ENCODE measurements at regions not wholly inside any gene's neighbourhood (a gene's known extent, or its start where the extent isn't known, plus 50 kb on each side); places are given as distances from the start of the nearest gene placed in this dataset.

GRCh38 chr10:3681642-3682554 is 103.1 kb downstream of the KLF6 start:
- H3K4me3 Mint-ChIP-seq, result no peak overlapping the region
- H3K9me3 Mint-ChIP-seq, result no peaks in the 10 kb centered on the region

GRCh38 chr10:3679950-3680629 is 104.9 kb downstream of the KLF6 start:
- Mint-ChIP-seq H3K36me3 (ENCODE audit: low read depth) (no peaks in the 10 kb centered on the region), H3K4me1 (ENCODE audit: low read depth) (peaks cover 14% of the 10 kb centered on the region), H3K4me3 (no peak overlapping the region), H3K9me3 (no peaks in the 10 kb centered on the region), H3K27ac (no peak overlapping the region), H3K27me3 (no peaks in the 10 kb centered on the region)

More at GRCh38 chr10:3681642-3682554, 103.1 kb downstream of the KLF6 start:
- H3K27ac Mint-ChIP-seq, result no peak overlapping the region
- peaks cover 17% of the 10 kb centered on the region for H3K4me1 Mint-ChIP-seq (ENCODE audit: low read depth)
- no peaks in the 10 kb centered on the region for H3K27me3 Mint-ChIP-seq
- no peaks in the 10 kb centered on the region for H3K36me3 Mint-ChIP-seq (ENCODE audit: low read depth)

GRCh38 chr10:3678629-3679227 is 106.3 kb downstream of the KLF6 start:
- H3K4me3 Mint-ChIP-seq, result no peak overlapping the region
- no peaks in the 10 kb centered on the region for H3K27me3 Mint-ChIP-seq
- H3K36me3 Mint-ChIP-seq (ENCODE audit: low read depth), result no peaks in the 10 kb centered on the region
- no peaks in the 10 kb centered on the region for H3K9me3 Mint-ChIP-seq
- H3K4me1 Mint-ChIP-seq (ENCODE audit: low read depth), result peaks cover 2% of the 10 kb centered on the region
- H3K27ac Mint-ChIP-seq, result no peak overlapping the region

GRCh38 chr10:3676564-3676963 is 108.4 kb downstream of the KLF6 start:
- Mint-ChIP-seq H3K4me3 (no peak overlapping the region), H3K27me3 (no peaks in the 10 kb centered on the region), H3K27ac (no peak overlapping the region), H3K9me3 (no peaks in the 10 kb centered on the region), H3K4me1 (ENCODE audit: low read depth) (no peaks in the 10 kb centered on the region), H3K36me3 (ENCODE audit: low read depth) (no peaks in the 10 kb centered on the region)

GRCh38 chr10:3672220-3672619 is 112.8 kb downstream of the KLF6 start:
- Mint-ChIP-seq H3K9me3 (no peaks in the 10 kb centered on the region), H3K4me1 (ENCODE audit: low read depth) (peaks cover 29% of the 10 kb centered on the region), H3K4me3 (no peak overlapping the region), H3K36me3 (ENCODE audit: low read depth) (no peaks in the 10 kb centered on the region), H3K27me3 (peaks cover under 1% of the 10 kb centered on the region), H3K27ac (no peak overlapping the region)

- Mint-ChIP-seq H3K9me3 (no peaks in the 10 kb centered on the region), H3K36me3 (ENCODE audit: low read depth) (no peaks in the 10 kb centered on the region), H3K27ac (no peak overlapping the region), H3K4me3 (no peak overlapping the region), H3K27me3 (peaks cover 3% of the 10 kb centered on the region), H3K4me1 (ENCODE audit: low read depth) (peaks cover 37% of the 10 kb centered on the region)
These were observed 113.5 kb downstream of the KLF6 start for GRCh38 chr10:3671386-3671955.

GRCh38 chr10:3668966-3669330 is 116.1 kb downstream of the KLF6 start:
- no peaks in the 10 kb centered on the region for H3K36me3 Mint-ChIP-seq (ENCODE audit: low read depth)
- H3K9me3 Mint-ChIP-seq, result no peaks in the 10 kb centered on the region
- peak overlapping the region; percentile 88 for H3K27ac Mint-ChIP-seq
- H3K4me1 Mint-ChIP-seq (ENCODE audit: low read depth), result peaks cover 40% of the 10 kb centered on the region
- H3K27me3 Mint-ChIP-seq, result peaks cover 3% of the 10 kb centered on the region
- peak overlapping the region; percentile 40 for H3K4me3 Mint-ChIP-seq

GRCh38 chr10:3668276-3668965 is 116.6 kb downstream of the KLF6 start:
- Mint-ChIP-seq H3K27me3 (peaks cover 3% of the 10 kb centered on the region), H3K4me3 (peak overlapping the region; percentile 80), H3K36me3 (ENCODE audit: low read depth) (no peaks in the 10 kb centered on the region), H3K9me3 (no peaks in the 10 kb centered on the region), H3K27ac (peak overlapping the region; percentile 88), H3K4me1 (ENCODE audit: low read depth) (peaks cover 40% of the 10 kb centered on the region)

- peak overlapping the region; percentile 66 for H3K4me3 Mint-ChIP-seq
- no peaks in the 10 kb centered on the region for H3K36me3 Mint-ChIP-seq (ENCODE audit: low read depth)
- no peak overlapping the region for H3K27ac Mint-ChIP-seq
- H3K4me1 Mint-ChIP-seq (ENCODE audit: low read depth), result peaks cover 40% of the 10 kb centered on the region
- peaks cover 3% of the 10 kb centered on the region for H3K27me3 Mint-ChIP-seq
- no peaks in the 10 kb centered on the region for H3K9me3 Mint-ChIP-seq
These were observed 118.3 kb downstream of the KLF6 start for GRCh38 chr10:3666525-3667302.

GRCh38 chr10:3665316-3665908 is 119.6 kb downstream of the KLF6 start:
- H3K36me3 Mint-ChIP-seq (ENCODE audit: low read depth), result no peaks in the 10 kb centered on the region
- H3K9me3 Mint-ChIP-seq, result peaks cover 3% of the 10 kb centered on the region
- H3K27me3 Mint-ChIP-seq, result peaks cover 3% of the 10 kb centered on the region
- no peak overlapping the region for H3K27ac Mint-ChIP-seq
- H3K4me1 Mint-ChIP-seq (ENCODE audit: low read depth), result peaks cover 40% of the 10 kb centered on the region
- no peak overlapping the region for H3K4me3 Mint-ChIP-seq

GRCh38 chr10:3662775-3663174 is 122.2 kb downstream of the KLF6 start:
- Mint-ChIP-seq H3K27ac (no peak overlapping the region), H3K27me3 (peaks cover 3% of the 10 kb centered on the region), H3K4me1 (ENCODE audit: low read depth) (peaks cover 16% of the 10 kb centered on the region), H3K4me3 (no peak overlapping the region), H3K9me3 (peaks cover 3% of the 10 kb centered on the region), H3K36me3 (ENCODE audit: low read depth) (no peaks in the 10 kb centered on the region)

GRCh38 chr10:3661271-3661670 is 123.7 kb downstream of the KLF6 start:
- peaks cover 4% of the 10 kb centered on the region for H3K27me3 Mint-ChIP-seq
- H3K9me3 Mint-ChIP-seq, result peaks cover 3% of the 10 kb centered on the region
- H3K4me3 Mint-ChIP-seq, result no peak overlapping the region
- H3K27ac Mint-ChIP-seq, result no peak overlapping the region
- peaks cover 1% of the 10 kb centered on the region for H3K4me1 Mint-ChIP-seq (ENCODE audit: low read depth)
- no peaks in the 10 kb centered on the region for H3K36me3 Mint-ChIP-seq (ENCODE audit: low read depth)

- Mint-ChIP-seq H3K9me3 (peaks cover 3% of the 10 kb centered on the region), H3K4me1 (ENCODE audit: low read depth) (peaks cover 3% of the 10 kb centered on the region), H3K4me3 (no peak overlapping the region), H3K27ac (no peak overlapping the region), H3K27me3 (peaks cover 8% of the 10 kb centered on the region), H3K36me3 (ENCODE audit: low read depth) (no peaks in the 10 kb centered on the region)
These were observed 124.3 kb downstream of the KLF6 start for GRCh38 chr10:3660753-3661152.

Data from stimulated activated naive CD8-positive, alpha-beta T cell treated with anti-CD3 and anti-CD28 coated beads, Interleukin-15, Interleukin-2, amounts not matched to agents 100 ng/mL and 50 ng/mL, for 24 hours (primary cell).